SU-DHL-6 (cell line): ENCODE measurements at regions not wholly inside any gene's neighbourhood (a gene's known extent, or its start where the extent isn't known, plus 50 kb on each side); places are given as distances from the start of the nearest gene placed in this dataset.

Experiments
- EZH2phosphoT487 ChIP-seq: fragments of 200-600 bp; sonication (generic), shearing (Covaris generic); conservative IDR thresholded peaks from 2 replicates; pipeline ENCODE4 v1.6.1; 2018; ENCODE audit warnings: mild to moderate bottlenecking, antibody characterized with exemption, low read length, moderate library complexity, mixed read lengths
- TF ChIP-seq, protein P1 (sequence below): fragments of 200-600 bp; sonication (generic); IDR thresholded peaks from one replicate; pipeline ENCODE4 v1.5.1; 2017; ENCODE audit warnings: antibody characterized with exemption, mild to moderate bottlenecking, low read length, moderate library complexity; ENCODE audit not compliant: insufficient read depth, poor library complexity, severe bottlenecking

- TF ChIP-seq, protein P1, sequence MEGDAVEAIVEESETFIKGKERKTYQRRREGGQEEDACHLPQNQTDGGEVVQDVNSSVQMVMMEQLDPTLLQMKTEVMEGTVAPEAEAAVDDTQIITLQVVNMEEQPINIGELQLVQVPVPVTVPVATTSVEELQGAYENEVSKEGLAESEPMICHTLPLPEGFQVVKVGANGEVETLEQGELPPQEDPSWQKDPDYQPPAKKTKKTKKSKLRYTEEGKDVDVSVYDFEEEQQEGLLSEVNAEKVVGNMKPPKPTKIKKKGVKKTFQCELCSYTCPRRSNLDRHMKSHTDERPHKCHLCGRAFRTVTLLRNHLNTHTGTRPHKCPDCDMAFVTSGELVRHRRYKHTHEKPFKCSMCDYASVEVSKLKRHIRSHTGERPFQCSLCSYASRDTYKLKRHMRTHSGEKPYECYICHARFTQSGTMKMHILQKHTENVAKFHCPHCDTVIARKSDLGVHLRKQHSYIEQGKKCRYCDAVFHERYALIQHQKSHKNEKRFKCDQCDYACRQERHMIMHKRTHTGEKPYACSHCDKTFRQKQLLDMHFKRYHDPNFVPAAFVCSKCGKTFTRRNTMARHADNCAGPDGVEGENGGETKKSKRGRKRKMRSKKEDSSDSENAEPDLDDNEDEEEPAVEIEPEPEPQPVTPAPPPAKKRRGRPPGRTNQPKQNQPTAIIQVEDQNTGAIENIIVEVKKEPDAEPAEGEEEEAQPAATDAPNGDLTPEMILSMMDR: no peak
- no peak for TF ChIP-seq EZH2phosphoT487
These were observed 568.3 kb downstream of the CSNK1G3 start for GRCh38 chr5:124080256-124080655.
